ENCODE measurements at regions not wholly inside any gene's neighbourhood (a gene's known extent, or its start where the extent isn't known, plus 50 kb on each side); places are given as distances from the start of the nearest gene placed in this dataset.
"Not testable (repeated sequence)": the region's sequence is repeated elsewhere in the genome, so short reads cannot be mapped to it uniquely, and the experiment has no call there.

GRCh38 chrX:124455966-124456365, 109.6 kb downstream of the SH2D1A start:
- Histone ChIP-seq H3K27me3 (no peaks in the 10 kb centered on the region), H3K4me3 (no peak overlapping the region), H3K4me1 (no peaks in the 10 kb centered on the region), H3K36me3 (no peaks in the 10 kb centered on the region), H3K9me3 (no peaks in the 10 kb centered on the region), H3K27ac (no peak overlapping the region)
- 21 to 40% methylated on average over 1 of the region's 1 CpG for WGBS, 2 donors
- no peak for TF ChIP-seq EP300 (IDR thresholded peaks at IDR 0.05)
- no peak for TF ChIP-seq CTCF (IDR thresholded peaks at IDR 0.05)
- no peak for TF ChIP-seq POLR2A (IDR thresholded peaks at IDR 0.05)
- no peak for DNase-seq (ENCODE audit: low spot score in 2 of 2)

- not testable (repeated sequence) for H3K36me3 ChIP-seq; H3K27me3 ChIP-seq; H3K4me3 ChIP-seq; H3K27ac ChIP-seq; DNase-seq (ENCODE audit: low spot score in 2 of 2); H3K4me1 ChIP-seq; H3K9me3 ChIP-seq
These were observed 113.5 kb downstream of the SH2D1A start for GRCh38 chrX:124459851-124460250.

- H3K27me3 ChIP-seq: no peaks in the 10 kb centered on the region
- no peak overlapping the region for H3K4me3 ChIP-seq
- 74 to 94% methylated on average over 4 of the region's 4 CpGs for WGBS, 2 donors
- H3K4me1 ChIP-seq: no peaks in the 10 kb centered on the region
- no peaks in the 10 kb centered on the region for H3K9me3 ChIP-seq
- TF ChIP-seq EP300 (IDR thresholded peaks at IDR 0.05): no peak
- no peak for TF ChIP-seq POLR2A (IDR thresholded peaks at IDR 0.05)
- TF ChIP-seq CTCF (IDR thresholded peaks at IDR 0.05): no peak
- H3K27ac ChIP-seq: no peak overlapping the region
- H3K36me3 ChIP-seq: no peaks in the 10 kb centered on the region
- DNase-seq (ENCODE audit: low spot score in 2 of 2): no peak
These were observed 116.6 kb downstream of the SH2D1A start for GRCh38 chrX:124462931-124463330.

GRCh38 chrX:124467202-124467601, 120.8 kb downstream of the SH2D1A start:
- H3K4me3 ChIP-seq: no peak overlapping the region
- no peak for TF ChIP-seq POLR2A (IDR thresholded peaks at IDR 0.05)
- no peak for TF ChIP-seq CTCF (IDR thresholded peaks at IDR 0.05)
- TF ChIP-seq EP300 (IDR thresholded peaks at IDR 0.05): no peak
- 66 to 72% methylated on average over 4 of the region's 4 CpGs for WGBS, 2 donors

GRCh38 chrX:124475358-124475757, 129.0 kb downstream of the SH2D1A start:
- Histone ChIP-seq H3K4me1 (no peaks in the 10 kb centered on the region), H3K4me3 (no peak overlapping the region), H3K27me3 (no peaks in the 10 kb centered on the region), H3K36me3 (no peaks in the 10 kb centered on the region), H3K27ac (no peak overlapping the region), H3K9me3 (no peaks in the 10 kb centered on the region)
- 55 to 86% methylated on average over 2 of the region's 2 CpGs for WGBS, 2 donors
- TF ChIP-seq POLR2A (IDR thresholded peaks at IDR 0.05) (no peak), CTCF (IDR thresholded peaks at IDR 0.05) (no peak), EP300 (IDR thresholded peaks at IDR 0.05) (no peak)
- no peak for DNase-seq (ENCODE audit: low spot score in 2 of 2)

More at GRCh38 chrX:124467202-124467601, 120.8 kb downstream of the SH2D1A start:
- Histone ChIP-seq H3K27ac (no peak overlapping the region), H3K27me3 (peaks cover 0 to 4% of the 10 kb centered on the region in 2 donors), H3K9me3 (no peaks in the 10 kb centered on the region), H3K4me1 (no peaks in the 10 kb centered on the region), H3K36me3 (no peaks in the 10 kb centered on the region)
- no peak for DNase-seq (ENCODE audit: low spot score in 2 of 2)

- TF ChIP-seq EP300 (IDR thresholded peaks at IDR 0.05) (no peak), POLR2A (IDR thresholded peaks at IDR 0.05) (no peak), CTCF (IDR thresholded peaks at IDR 0.05) (no peak)
- H3K4me1 ChIP-seq: no peaks in the 10 kb centered on the region
- no peaks in the 10 kb centered on the region for H3K36me3 ChIP-seq
- no peak overlapping the region for H3K27ac ChIP-seq
- DNase-seq (ENCODE audit: low spot score in 2 of 2): no peak
- no peaks in the 10 kb centered on the region for H3K27me3 ChIP-seq
- H3K4me3 ChIP-seq: no peak overlapping the region
- H3K9me3 ChIP-seq: no peaks in the 10 kb centered on the region
- WGBS, 2 donors: 80 to 94% methylated on average over 2 of the region's 2 CpGs
These were observed 130.2 kb downstream of the SH2D1A start for GRCh38 chrX:124476562-124476961.
